ENCODE measurements at regions not wholly inside any gene's neighbourhood (a gene's known extent, or its start where the extent isn't known, plus 50 kb on each side); places are given as distances from the start of the nearest gene placed in this dataset.

DNA sequence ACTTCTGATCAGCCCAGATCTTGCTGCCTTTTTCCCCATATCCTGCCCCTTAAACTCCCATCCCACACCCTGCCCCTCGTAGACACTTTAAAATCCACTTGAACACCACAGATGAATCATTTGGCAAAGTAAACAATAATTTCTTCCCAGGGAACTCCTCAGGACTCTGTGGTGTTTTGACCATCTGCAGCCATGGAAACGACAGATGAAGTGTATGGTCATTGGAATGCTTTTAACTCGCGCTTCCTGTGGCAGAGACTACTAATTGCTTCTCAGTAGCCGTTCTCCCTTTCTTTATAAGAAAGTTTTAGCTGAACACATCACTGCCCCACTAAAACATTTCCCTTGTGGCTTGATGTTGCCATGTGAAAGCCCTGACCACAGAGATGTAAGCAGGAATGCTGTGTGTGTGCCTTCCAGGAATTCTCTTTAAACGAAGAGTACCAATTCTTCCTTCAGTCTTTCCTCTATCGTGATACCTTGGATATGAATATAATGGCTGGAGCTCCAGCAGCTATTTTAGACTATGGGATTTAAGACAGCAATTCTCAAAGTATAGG is 92.7 kb upstream of the PARD3B start:
- H3K4me1 ChIP-seq (ENCODE audit: control insufficient read depth in 5 of 5, insufficient read depth in 5 of 5, low read length in 5 of 5): peaks cover 4 to 19% (median 7%) of the 10 kb centered on the region in 5 donors
- peak overlapping the region in 2 of 5 donors; percentile 13 to 20 for H3K4me3 ChIP-seq (ENCODE audit: low read depth in 1 of 5, low read length in 5 of 5)
- H3K9me3 ChIP-seq (ENCODE audit: control insufficient read depth in 5 of 5, low read length in 5 of 5): no peaks in the 10 kb centered on the region
- no peaks in the 10 kb centered on the region for H3K27me3 ChIP-seq (ENCODE audit: control insufficient read depth in 5 of 5, insufficient read depth in 4 of 5, low read length in 5 of 5)
- no peak overlapping the region for H3K9ac ChIP-seq (ENCODE audit: low read length in 5 of 5)
- H3K36me3 ChIP-seq (ENCODE audit: control insufficient read depth in 5 of 5, insufficient read depth in 5 of 5, low read length in 5 of 5): no peaks in the 10 kb centered on the region
- peak overlapping the region; percentile 39 for H3K27ac ChIP-seq (ENCODE audit: low read depth, low read length)

DNA sequence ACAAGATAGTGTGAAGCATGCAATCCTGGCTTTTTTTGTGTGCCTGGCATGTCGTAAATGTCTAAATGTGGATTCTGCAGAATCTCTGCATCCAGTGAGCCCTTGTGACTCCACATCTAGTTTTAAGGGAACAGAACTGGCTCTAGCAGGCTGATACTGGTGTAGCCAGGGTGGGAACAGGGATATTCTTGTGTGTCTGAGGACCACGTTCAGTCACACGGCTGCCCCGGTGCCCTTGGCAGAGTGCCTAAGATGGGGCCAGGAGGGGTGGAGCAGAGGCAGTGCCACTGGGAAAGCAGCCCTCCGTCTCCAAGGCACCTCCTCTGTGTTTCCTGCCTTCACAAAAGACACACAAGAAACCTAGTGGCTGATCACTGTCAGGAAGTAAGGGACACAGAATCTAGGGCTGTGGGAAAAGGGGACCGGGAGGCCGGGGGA is 91.5 kb upstream of the PARD3B start:
- Histone ChIP-seq H3K4me1 (ENCODE audit: control insufficient read depth in 5 of 5, insufficient read depth in 5 of 5, low read length in 5 of 5) (peaks cover 4 to 19% (median 7%) of the 10 kb centered on the region in 5 donors), H3K27ac (ENCODE audit: low read depth, low read length) (no peak overlapping the region), H3K36me3 (ENCODE audit: control insufficient read depth in 5 of 5, insufficient read depth in 5 of 5, low read length in 5 of 5) (no peaks in the 10 kb centered on the region), H3K9me3 (ENCODE audit: control insufficient read depth in 5 of 5, low read length in 5 of 5) (no peaks in the 10 kb centered on the region), H3K4me3 (ENCODE audit: low read depth in 1 of 5, low read length in 5 of 5) (peak overlapping the region in 2 of 5 donors; percentile 8 to 9), H3K27me3 (ENCODE audit: control insufficient read depth in 5 of 5, insufficient read depth in 4 of 5, low read length in 5 of 5) (no peaks in the 10 kb centered on the region), H3K9ac (ENCODE audit: low read length in 5 of 5) (no peak overlapping the region)

DNA sequence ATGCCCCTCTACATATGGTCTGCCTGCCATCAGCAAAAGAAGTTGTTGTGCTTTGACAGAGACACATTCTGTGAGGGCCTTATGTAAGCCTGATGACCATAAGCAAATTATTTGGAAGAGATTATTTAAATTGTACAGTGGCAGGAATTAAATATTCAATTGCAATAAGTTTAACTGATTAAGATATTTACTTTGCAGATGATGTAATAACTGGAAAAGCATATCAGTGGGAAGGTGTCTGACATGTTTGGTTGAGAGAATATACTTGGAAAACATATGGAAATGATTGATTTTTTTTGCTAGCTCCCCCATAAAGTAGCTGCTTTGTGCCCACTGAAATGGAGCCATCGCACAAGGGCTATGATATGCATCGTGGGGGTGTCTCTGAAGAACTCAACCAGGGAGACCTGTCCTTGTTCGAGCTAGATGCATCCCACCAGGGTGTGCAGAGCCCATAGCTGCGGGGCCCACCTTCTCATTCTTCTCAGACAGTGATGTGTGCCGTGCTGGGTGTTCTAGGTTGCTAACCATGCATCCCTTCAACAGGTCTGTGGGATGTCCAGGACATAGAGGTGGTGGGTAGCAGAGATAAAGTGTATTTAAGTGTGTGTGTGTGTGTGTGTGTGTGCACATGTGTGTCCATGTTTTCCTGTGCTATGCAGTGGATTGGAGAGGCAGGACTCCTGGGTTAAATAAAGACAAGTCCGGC is 90.4 kb upstream of the PARD3B start:
- Histone ChIP-seq H3K9me3 (ENCODE audit: control insufficient read depth in 5 of 5, low read length in 5 of 5) (no peaks in the 10 kb centered on the region), H3K4me3 (ENCODE audit: low read depth in 1 of 5, low read length in 5 of 5) (no peak overlapping the region), H3K9ac (ENCODE audit: low read length in 5 of 5) (no peak overlapping the region), H3K27me3 (ENCODE audit: control insufficient read depth in 5 of 5, insufficient read depth in 4 of 5, low read length in 5 of 5) (no peaks in the 10 kb centered on the region), H3K27ac (ENCODE audit: low read depth, low read length) (no peak overlapping the region), H3K36me3 (ENCODE audit: control insufficient read depth in 5 of 5, insufficient read depth in 5 of 5, low read length in 5 of 5) (no peaks in the 10 kb centered on the region), H3K4me1 (ENCODE audit: control insufficient read depth in 5 of 5, insufficient read depth in 5 of 5, low read length in 5 of 5) (peaks cover 4 to 19% (median 7%) of the 10 kb centered on the region in 5 donors)

DNA sequence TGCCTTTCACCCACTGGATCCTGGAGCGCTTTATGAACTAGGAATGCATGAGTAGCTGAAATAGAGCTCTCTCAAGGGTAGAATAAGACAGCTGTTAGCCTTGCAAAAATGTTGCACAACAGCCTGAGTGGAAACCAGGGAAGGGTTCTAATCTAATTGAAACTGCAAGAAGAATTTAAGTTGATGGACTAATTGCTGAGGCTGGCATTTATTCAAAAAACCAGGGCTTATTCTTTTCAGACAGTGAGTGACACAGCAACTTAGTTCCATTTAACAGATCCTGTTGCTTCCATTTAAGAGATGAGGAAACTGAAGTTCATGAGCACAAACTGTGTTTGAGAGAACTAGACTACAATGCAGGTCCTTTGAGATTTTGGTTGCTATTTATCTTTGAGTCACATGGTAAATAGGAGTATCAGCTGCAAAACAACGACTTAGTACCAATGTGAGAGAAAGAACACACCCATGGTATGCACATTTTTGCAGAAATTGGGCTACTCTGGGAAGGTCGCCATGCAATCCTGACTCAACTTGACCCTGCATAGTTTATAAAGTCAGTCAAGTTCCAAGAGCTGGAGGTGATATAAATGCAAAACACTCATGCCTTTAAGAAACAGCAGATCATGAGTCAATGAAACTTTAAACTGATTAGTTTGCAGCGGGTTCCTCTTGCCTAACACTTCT is 76.4 kb upstream of the PARD3B start:
- peak overlapping the region; percentile 8 for H3K27ac ChIP-seq (ENCODE audit: low read depth, low read length)
- no peaks in the 10 kb centered on the region for H3K36me3 ChIP-seq (ENCODE audit: control insufficient read depth in 5 of 5, insufficient read depth in 5 of 5, low read length in 5 of 5)
- H3K9ac ChIP-seq (ENCODE audit: low read length in 5 of 5): no peak overlapping the region
- H3K4me1 ChIP-seq (ENCODE audit: control insufficient read depth in 5 of 5, insufficient read depth in 5 of 5, low read length in 5 of 5): peaks cover 0 to 16% (median 6%) of the 10 kb centered on the region in 5 donors
- no peak overlapping the region for H3K4me3 ChIP-seq (ENCODE audit: low read depth in 1 of 5, low read length in 5 of 5)
- no peaks in the 10 kb centered on the region for H3K9me3 ChIP-seq (ENCODE audit: control insufficient read depth in 5 of 5, low read length in 5 of 5)
- no peaks in the 10 kb centered on the region for H3K27me3 ChIP-seq (ENCODE audit: control insufficient read depth in 5 of 5, insufficient read depth in 4 of 5, low read length in 5 of 5)

DNA sequence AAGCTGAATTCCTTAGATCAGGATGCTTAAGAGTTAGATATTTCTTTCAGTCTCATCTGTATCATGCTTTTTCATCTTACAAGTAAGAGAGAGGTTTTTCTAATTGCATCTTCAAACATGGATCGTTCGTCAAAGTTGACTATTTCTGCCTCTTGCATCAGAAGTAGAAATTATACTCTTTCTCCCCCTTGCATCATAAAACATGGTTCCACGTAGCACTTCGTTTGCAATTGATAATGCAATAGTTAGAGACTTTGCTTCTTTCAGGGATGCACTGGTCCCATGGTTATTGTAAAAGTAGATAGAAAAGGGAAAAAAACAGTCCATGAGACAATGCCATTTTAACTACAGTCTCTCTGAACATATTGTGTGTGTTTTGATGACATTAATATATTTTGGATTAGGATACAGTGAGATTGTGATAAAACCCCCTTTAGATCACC is 75.1 kb upstream of the PARD3B start:
- no peaks in the 10 kb centered on the region for H3K9me3 ChIP-seq (ENCODE audit: control insufficient read depth in 5 of 5, low read length in 5 of 5)
- H3K36me3 ChIP-seq (ENCODE audit: control insufficient read depth in 5 of 5, insufficient read depth in 5 of 5, low read length in 5 of 5): no peaks in the 10 kb centered on the region
- H3K27ac ChIP-seq (ENCODE audit: low read depth, low read length): no peak overlapping the region
- no peak overlapping the region for H3K4me3 ChIP-seq (ENCODE audit: low read depth in 1 of 5, low read length in 5 of 5)
- H3K4me1 ChIP-seq (ENCODE audit: control insufficient read depth in 5 of 5, insufficient read depth in 5 of 5, low read length in 5 of 5): peaks cover 0 to 16% (median 6%) of the 10 kb centered on the region in 5 donors
- no peaks in the 10 kb centered on the region for H3K27me3 ChIP-seq (ENCODE audit: control insufficient read depth in 5 of 5, insufficient read depth in 4 of 5, low read length in 5 of 5)
- no peak overlapping the region for H3K9ac ChIP-seq (ENCODE audit: low read length in 5 of 5)

DNA sequence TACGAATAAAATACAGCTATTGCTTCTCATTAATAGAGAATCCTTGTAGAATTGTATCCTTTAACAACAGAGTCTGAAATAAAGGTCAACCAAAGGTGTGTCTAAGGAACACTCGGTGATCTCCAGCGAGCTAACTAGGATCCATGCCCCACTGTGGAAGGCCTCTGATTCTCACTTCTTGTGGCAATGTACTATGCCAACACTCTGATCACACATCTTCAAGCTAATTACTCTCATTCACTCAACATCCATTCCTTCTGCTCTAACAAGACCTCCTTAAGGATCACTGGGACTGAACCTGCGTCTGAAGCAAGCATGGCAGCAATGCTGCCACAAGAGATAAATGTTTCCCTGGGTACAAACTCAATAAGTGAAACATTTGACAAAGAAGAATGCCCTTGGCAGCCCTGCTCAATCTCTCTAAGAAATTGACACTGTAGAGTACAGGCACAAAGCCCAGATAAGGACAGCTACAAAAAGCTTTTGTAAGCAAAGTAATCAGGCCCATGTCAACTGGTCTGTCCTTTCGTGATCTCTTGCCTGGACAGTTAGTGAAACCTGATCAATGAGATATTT is 74.6 kb upstream of the PARD3B start:
- H3K27me3 ChIP-seq (ENCODE audit: control insufficient read depth in 5 of 5, insufficient read depth in 4 of 5, low read length in 5 of 5): no peaks in the 10 kb centered on the region
- H3K27ac ChIP-seq (ENCODE audit: low read depth, low read length): no peak overlapping the region
- H3K4me1 ChIP-seq (ENCODE audit: control insufficient read depth in 5 of 5, insufficient read depth in 5 of 5, low read length in 5 of 5): peaks cover 0 to 16% (median 6%) of the 10 kb centered on the region in 5 donors
- H3K9me3 ChIP-seq (ENCODE audit: control insufficient read depth in 5 of 5, low read length in 5 of 5): no peaks in the 10 kb centered on the region
- no peaks in the 10 kb centered on the region for H3K36me3 ChIP-seq (ENCODE audit: control insufficient read depth in 5 of 5, insufficient read depth in 5 of 5, low read length in 5 of 5)
- no peak overlapping the region for H3K9ac ChIP-seq (ENCODE audit: low read length in 5 of 5)
- H3K4me3 ChIP-seq (ENCODE audit: low read depth in 1 of 5, low read length in 5 of 5): no peak overlapping the region

DNA sequence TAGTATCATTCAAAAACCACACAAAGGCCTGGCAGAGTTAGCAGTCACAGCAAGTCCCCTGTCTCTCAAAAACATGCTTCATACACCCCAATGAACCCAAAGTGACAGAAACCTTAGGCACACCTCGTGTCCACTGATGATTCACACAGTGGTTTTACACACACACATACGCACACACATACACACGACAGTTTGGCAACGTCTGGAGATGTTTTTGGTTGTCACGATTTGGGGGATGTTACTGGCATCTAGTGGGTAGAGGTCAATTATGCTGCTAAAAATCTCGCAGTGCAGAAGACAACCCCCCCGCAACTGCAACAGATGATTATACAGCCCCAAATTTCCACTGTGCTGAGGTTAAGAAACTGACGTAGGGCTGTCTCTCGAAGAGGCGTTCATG is 72.9 kb upstream of the PARD3B start:
- Histone ChIP-seq H3K27me3 (ENCODE audit: control insufficient read depth in 5 of 5, insufficient read depth in 4 of 5, low read length in 5 of 5) (no peaks in the 10 kb centered on the region), H3K27ac (ENCODE audit: low read depth, low read length) (no peak overlapping the region), H3K9me3 (ENCODE audit: control insufficient read depth in 5 of 5, low read length in 5 of 5) (no peaks in the 10 kb centered on the region), H3K36me3 (ENCODE audit: control insufficient read depth in 5 of 5, insufficient read depth in 5 of 5, low read length in 5 of 5) (no peaks in the 10 kb centered on the region), H3K4me3 (ENCODE audit: low read depth in 1 of 5, low read length in 5 of 5) (no peak overlapping the region), H3K4me1 (ENCODE audit: control insufficient read depth in 5 of 5, insufficient read depth in 5 of 5, low read length in 5 of 5) (peaks cover 0 to 16% (median 6%) of the 10 kb centered on the region in 5 donors), H3K9ac (ENCODE audit: low read length in 5 of 5) (no peak overlapping the region)

DNA sequence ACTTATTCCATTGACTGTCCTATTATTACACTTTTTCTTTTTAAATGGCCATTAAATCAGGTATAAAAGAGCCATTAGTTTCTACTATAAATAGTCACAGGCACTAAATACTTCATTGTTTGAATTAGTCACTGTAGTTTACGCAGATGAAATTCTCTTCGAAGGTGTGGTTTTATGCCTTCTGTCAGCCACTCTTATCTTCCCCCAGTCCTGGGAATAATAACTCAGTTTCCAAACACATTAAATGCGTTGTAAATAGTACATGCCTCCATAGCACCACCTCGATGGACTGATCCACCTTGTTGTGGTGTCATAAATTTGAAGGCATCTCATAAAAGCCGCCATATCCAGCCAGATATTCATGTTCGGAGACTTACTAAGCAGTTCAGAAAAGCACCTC is 72.1 kb upstream of the PARD3B start:
- Histone ChIP-seq H3K4me1 (ENCODE audit: control insufficient read depth in 5 of 5, insufficient read depth in 5 of 5, low read length in 5 of 5) (peaks cover 0 to 16% (median 6%) of the 10 kb centered on the region in 5 donors), H3K36me3 (ENCODE audit: control insufficient read depth in 5 of 5, insufficient read depth in 5 of 5, low read length in 5 of 5) (no peaks in the 10 kb centered on the region), H3K9me3 (ENCODE audit: control insufficient read depth in 5 of 5, low read length in 5 of 5) (no peaks in the 10 kb centered on the region), H3K4me3 (ENCODE audit: low read depth in 1 of 5, low read length in 5 of 5) (no peak overlapping the region), H3K9ac (ENCODE audit: low read length in 5 of 5) (no peak overlapping the region), H3K27me3 (ENCODE audit: control insufficient read depth in 5 of 5, insufficient read depth in 4 of 5, low read length in 5 of 5) (no peaks in the 10 kb centered on the region), H3K27ac (ENCODE audit: low read depth, low read length) (no peak overlapping the region)

DNA sequence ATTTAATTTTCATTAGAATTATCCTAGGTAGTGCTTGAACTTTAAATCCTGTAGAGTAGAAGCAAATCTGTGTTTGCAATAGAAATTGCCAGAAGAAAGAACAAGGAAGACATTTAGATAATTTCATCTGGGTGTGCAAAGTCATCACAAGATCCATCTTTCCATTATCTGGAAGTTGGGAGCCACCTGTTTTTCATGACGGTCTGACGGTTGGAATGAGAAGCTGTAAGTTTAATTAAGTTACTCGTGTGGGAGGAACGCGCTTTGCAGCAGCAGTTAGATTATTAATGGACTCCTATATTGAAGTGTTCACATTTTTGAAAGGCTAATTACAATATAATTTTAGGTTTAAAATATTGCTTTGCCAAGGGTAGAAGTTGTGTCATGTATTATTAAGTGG is 69.9 kb upstream of the PARD3B start:
- Histone ChIP-seq H3K9me3 (ENCODE audit: control insufficient read depth in 5 of 5, low read length in 5 of 5) (no peaks in the 10 kb centered on the region), H3K27me3 (ENCODE audit: control insufficient read depth in 5 of 5, insufficient read depth in 4 of 5, low read length in 5 of 5) (no peaks in the 10 kb centered on the region), H3K9ac (ENCODE audit: low read length in 5 of 5) (no peak overlapping the region), H3K36me3 (ENCODE audit: control insufficient read depth in 5 of 5, insufficient read depth in 5 of 5, low read length in 5 of 5) (no peaks in the 10 kb centered on the region), H3K4me1 (ENCODE audit: control insufficient read depth in 5 of 5, insufficient read depth in 5 of 5, low read length in 5 of 5) (no peaks in the 10 kb centered on the region), H3K4me3 (ENCODE audit: low read depth in 1 of 5, low read length in 5 of 5) (no peak overlapping the region), H3K27ac (ENCODE audit: low read depth, low read length) (no peak overlapping the region)
